Limb (tissue), 2 donors: ENCODE measurements at regions not wholly inside any gene's neighbourhood (a gene's known extent, or its start where the extent isn't known, plus 50 kb on each side); places are given as distances from the start of the nearest gene placed in this dataset.
A peak's percentile ranks its signal among the peaks of the same experiment; 100 is the strongest.

ENCODE experiments used
- DNase-seq, 2 donors: peaks; one replicate each; pipeline ENCODE4 v3.0.0-alpha.2; 2016; ENCODE audit errors: extremely low spot score in 2 of 2

- DNase-seq: peak in 1 of 2 donors; percentile 15
These were observed 218.9 kb upstream of the COPS8 start for GRCh38 chr2:236866542-236867340.

- DNase-seq: peak in 1 of 2 donors; percentile 18
These were observed 218.0 kb upstream of the COPS8 start for GRCh38 chr2:236867441-236868260.

- no peak for DNase-seq
These were observed 215.3 kb upstream of the COPS8 start for GRCh38 chr2:236870370-236870769.

- DNase-seq: peak; percentile 40 to 59
These were observed 214.1 kb upstream of the COPS8 start for GRCh38 chr2:236871500-236872001.

GRCh38 chr2:236872015-236872414 lies 213.7 kb upstream of the COPS8 start:
- DNase-seq: peak in 1 of 2 donors; percentile 10

GRCh38 chr2:236872981-236873380 lies 212.7 kb upstream of the COPS8 start:
- no peak for DNase-seq

- DNase-seq: no peak
These were observed 212.1 kb upstream of the COPS8 start for GRCh38 chr2:236873636-236874035.

- DNase-seq: no peak
These were observed 210.7 kb upstream of the COPS8 start for GRCh38 chr2:236874866-236875481.

GRCh38 chr2:236875906-236876505 lies 209.7 kb upstream of the COPS8 start:
- no peak for DNase-seq

- DNase-seq: no peak
These were observed 209.0 kb upstream of the COPS8 start for GRCh38 chr2:236876642-236877041.

GRCh38 chr2:236877972-236878371 lies 207.7 kb upstream of the COPS8 start:
- no peak for DNase-seq

- no peak for DNase-seq
These were observed 206.2 kb upstream of the COPS8 start for GRCh38 chr2:236879416-236879963.

- no peak for DNase-seq
These were observed 203.6 kb upstream of the COPS8 start for GRCh38 chr2:236882074-236882473.

GRCh38 chr2:236882930-236883329 lies 202.8 kb upstream of the COPS8 start:
- no peak for DNase-seq

- DNase-seq: no peak
These were observed 201.9 kb upstream of the COPS8 start for GRCh38 chr2:236883819-236884218.

GRCh38 chr2:236884569-236885175 lies 201.0 kb upstream of the COPS8 start:
- no peak for DNase-seq

- no peak for DNase-seq
These were observed 199.2 kb upstream of the COPS8 start for GRCh38 chr2:236886456-236886855.

- peak; percentile 75 to 79 for DNase-seq
These were observed 198.2 kb upstream of the COPS8 start for GRCh38 chr2:236887531-236887930.

GRCh38 chr2:236887953-236888793 lies 197.5 kb upstream of the COPS8 start:
- no peak for DNase-seq
